Peyer's patch (tissue), 4 donors: ENCODE measurements at regions not wholly inside any gene's neighbourhood (a gene's known extent, or its start where the extent isn't known, plus 50 kb on each side); places are given as distances from the start of the nearest gene placed in this dataset.
"Not testable (repeated sequence)": the region's sequence is repeated elsewhere in the genome, so short reads cannot be mapped to it uniquely, and the experiment has no call there.

Source experiments
- CTCF ChIP-seq, 6 experiments: fragments of 450-650 bp in 4 of 6; fragments of 200-600 bp in 2 of 6; sonication (generic) in 1 of 6; IDR thresholded peaks; one replicate each; pipeline ENCODE4 v1.5.1; 2017 to 2019; ENCODE audit warnings: antibody characterized with exemption in 6 of 6, mild to moderate bottlenecking in 3 of 6, moderate library complexity in 1 of 6
- POLR2A ChIP-seq, 2 donors: fragments of 450-650 bp; IDR thresholded peaks; one replicate each; pipeline ENCODE4 v1.5.1; 2017; ENCODE audit warnings: antibody characterized with exemption in 2 of 2, mild to moderate bottlenecking in 2 of 2, moderate library complexity in 2 of 2

GRCh38 chr17:16854636-16855035, 117.3 kb downstream of the TNFRSF13B start:
- not testable (repeated sequence) for TF ChIP-seq CTCF, POLR2A (IDR thresholded peaks at IDR 0.05)
